Sigmoid colon (tissue), 6 donors: ENCODE measurements at regions not wholly inside any gene's neighbourhood (a gene's known extent, or its start where the extent isn't known, plus 50 kb on each side); places are given as distances from the start of the nearest gene placed in this dataset.

Experiments used
- DNase-seq: peaks from one replicate; pipeline ENCODE4 v3.0.0-alpha.2; 2019
- H3K27ac ChIP-seq, 4 donors: fragments of 200-600 bp; sonication (generic); one replicate each; pipeline ENCODE4 v1.5.1; 2016 to 2019; ENCODE audit warnings: mild to moderate bottlenecking in 1 of 4
- H3K27me3 ChIP-seq, 3 donors: fragments of 200-600 bp; sonication (generic); one replicate each; pipeline ENCODE4 v1.5.1; 2019; ENCODE audit warnings: mild to moderate bottlenecking in 1 of 3
- H3K36me3 ChIP-seq, 4 donors: fragments of 200-600 bp; sonication (generic); one replicate each; pipeline ENCODE4 v1.5.1; 2016 to 2019
- H3K4me1 ChIP-seq, 4 donors: fragments of 200-600 bp; sonication (generic); one replicate each; pipeline ENCODE4 v1.5.1; 2017 to 2019
- H3K4me3 ChIP-seq, 4 donors: fragments of 200-600 bp; sonication (generic); one replicate each; pipeline ENCODE4 v1.5.1; 2017 to 2019; ENCODE audit warnings: mild to moderate bottlenecking in 2 of 4, moderate library complexity in 1 of 4
- H3K9me3 ChIP-seq, 4 donors: fragments of 200-600 bp in 3 of 4; sonication (generic) in 3 of 4; one replicate each; pipeline versions ENCODE4 v1.5.1 to v1.6.1; 2013 to 2019
- EP300 ChIP-seq, 4 donors: sonication (generic); formaldehyde crosslinking; IDR thresholded peaks; one replicate each; pipeline ENCODE4 v1.6.1; 2017; ENCODE audit warnings: antibody characterized with exemption in 4 of 4
- POLR2A ChIP-seq, 2 donors: fragments of 450-650 bp; IDR thresholded peaks; one replicate each; pipeline ENCODE4 v1.6.1; 2016; ENCODE audit warnings: antibody characterized with exemption in 2 of 2, mild to moderate bottlenecking in 2 of 2, moderate library complexity in 2 of 2
- POLR2AphosphoS5 ChIP-seq, 4 donors: sonication (generic); formaldehyde crosslinking; IDR thresholded peaks; one replicate each; pipeline ENCODE4 v1.6.1; 2017; ENCODE audit warnings: antibody characterized with exemption in 4 of 4
- WGBS, 2 donors: extraction: QIAGEN DNeasy Blood & Tissue Kit; methylation state at CpG; one replicate each; pipeline ENCODE4 v1.1.7; 2013; 5-methylcytosine and 5-hydroxymethylcytosine counted together
- intact Hi-C: fragments of 100-400 bp; cut with DNase I; formaldehyde crosslinking; loops from one replicate; pipeline ENCODE4 v1.15.1; 2023
- TF ChIP-seq, protein P1 (sequence below), 4 experiments: fragments of 450-650 bp in 3 of 4; fragments of 200-600 bp in 1 of 4; IDR thresholded peaks; one replicate each; pipeline ENCODE4 v1.5.1; 2016 to 2019; ENCODE audit warnings: antibody characterized with exemption in 4 of 4, mild to moderate bottlenecking in 3 of 4, moderate library complexity in 2 of 4
- donor health status: healthy with polysubstance abuse.
- donor health status: healthy.

GRCh38 chr1:194056169-194056568 is 869.8 kb upstream of the B3GALT2 start:
- Histone ChIP-seq H3K27me3 (no peaks in the 10 kb centered on the region), H3K9me3 (no peaks in the 10 kb centered on the region), H3K27ac (no peak overlapping the region), H3K36me3 (no peaks in the 10 kb centered on the region), H3K4me3 (no peak overlapping the region), H3K4me1 (peaks cover 0 to 10% (median 8%) of the 10 kb centered on the region in 4 donors)
- WGBS, 2 donors: 72 to 91% methylated on average over 2 of the region's 2 CpGs
- intact Hi-C loops: no loop called here
- DNase-seq: no peak
- TF ChIP-seq EP300 (IDR thresholded peaks at IDR 0.05) (no peak), POLR2A (IDR thresholded peaks at IDR 0.05) (no peak), POLR2AphosphoS5 (IDR thresholded peaks at IDR 0.05) (no peak)
- TF ChIP-seq, protein P1, sequence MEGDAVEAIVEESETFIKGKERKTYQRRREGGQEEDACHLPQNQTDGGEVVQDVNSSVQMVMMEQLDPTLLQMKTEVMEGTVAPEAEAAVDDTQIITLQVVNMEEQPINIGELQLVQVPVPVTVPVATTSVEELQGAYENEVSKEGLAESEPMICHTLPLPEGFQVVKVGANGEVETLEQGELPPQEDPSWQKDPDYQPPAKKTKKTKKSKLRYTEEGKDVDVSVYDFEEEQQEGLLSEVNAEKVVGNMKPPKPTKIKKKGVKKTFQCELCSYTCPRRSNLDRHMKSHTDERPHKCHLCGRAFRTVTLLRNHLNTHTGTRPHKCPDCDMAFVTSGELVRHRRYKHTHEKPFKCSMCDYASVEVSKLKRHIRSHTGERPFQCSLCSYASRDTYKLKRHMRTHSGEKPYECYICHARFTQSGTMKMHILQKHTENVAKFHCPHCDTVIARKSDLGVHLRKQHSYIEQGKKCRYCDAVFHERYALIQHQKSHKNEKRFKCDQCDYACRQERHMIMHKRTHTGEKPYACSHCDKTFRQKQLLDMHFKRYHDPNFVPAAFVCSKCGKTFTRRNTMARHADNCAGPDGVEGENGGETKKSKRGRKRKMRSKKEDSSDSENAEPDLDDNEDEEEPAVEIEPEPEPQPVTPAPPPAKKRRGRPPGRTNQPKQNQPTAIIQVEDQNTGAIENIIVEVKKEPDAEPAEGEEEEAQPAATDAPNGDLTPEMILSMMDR (IDR thresholded peaks at IDR 0.05): no peak

- Histone ChIP-seq H3K27me3 (no peaks in the 10 kb centered on the region), H3K4me1 (peaks cover 0 to 10% (median 8%) of the 10 kb centered on the region in 4 donors), H3K36me3 (no peaks in the 10 kb centered on the region), H3K9me3 (no peaks in the 10 kb centered on the region), H3K4me3 (no peak overlapping the region), H3K27ac (no peak overlapping the region)
- 51 to 77% methylated on average over 1 of the region's 1 CpG for WGBS, 2 donors
- TF ChIP-seq POLR2A (IDR thresholded peaks at IDR 0.05) (no peak), EP300 (IDR thresholded peaks at IDR 0.05) (no peak), POLR2AphosphoS5 (IDR thresholded peaks at IDR 0.05) (no peak)
- TF ChIP-seq, protein P1 (IDR thresholded peaks at IDR 0.05): no peak
- intact Hi-C loops: no loop called here
- no peak for DNase-seq
Measured at GRCh38 chr1:194055536-194055935, 869.1 kb upstream of the B3GALT2 start.

DNA sequence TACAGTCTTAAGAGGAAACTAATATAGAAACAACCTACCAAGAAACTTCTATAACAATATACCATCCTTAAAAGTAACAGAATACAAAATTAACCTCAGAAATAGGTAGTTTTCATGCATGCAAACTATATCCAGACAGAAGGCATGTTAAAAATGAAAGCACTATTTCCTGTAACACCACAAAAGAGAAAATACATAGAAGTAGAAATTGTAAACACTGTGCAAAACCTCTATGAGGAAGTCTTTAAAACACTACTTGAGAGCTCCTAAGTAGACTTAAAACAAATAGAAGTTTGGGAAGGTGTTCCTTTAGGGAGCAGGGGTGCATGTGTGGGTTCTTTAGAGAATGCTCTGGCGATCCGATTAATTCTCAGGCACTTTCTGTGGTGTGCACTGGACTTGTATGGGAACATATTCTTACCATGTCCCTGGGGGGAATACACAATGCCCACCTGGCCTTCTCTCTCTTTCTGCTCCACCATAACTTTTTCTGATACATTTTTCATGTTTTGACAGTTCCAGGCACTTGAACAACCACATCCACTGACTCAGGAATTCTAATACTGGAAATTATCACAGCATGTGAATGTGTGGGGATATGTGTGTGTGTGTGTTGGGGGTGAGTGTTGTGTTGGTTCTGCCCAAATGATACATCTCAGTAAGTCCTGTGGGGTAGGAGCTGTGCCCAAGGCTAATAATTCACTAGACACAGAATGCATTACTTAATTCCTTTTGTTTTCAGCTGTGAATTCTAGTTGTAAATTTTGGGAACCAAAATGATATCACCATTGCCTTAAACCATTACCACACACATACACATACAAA is 866.3 kb upstream of the B3GALT2 start:
- TF ChIP-seq POLR2AphosphoS5 (IDR thresholded peaks at IDR 0.05): no peak
- TF ChIP-seq, protein P1 (IDR thresholded peaks at IDR 0.05): no peak
- TF ChIP-seq EP300 (IDR thresholded peaks at IDR 0.05): no peak
- TF ChIP-seq POLR2A (IDR thresholded peaks at IDR 0.05): no peak
- DNase-seq: no peak
- no peak overlapping the region for H3K4me3 ChIP-seq
- WGBS, 2 donors: 88% methylated on average over 2 of the region's 2 CpGs
- H3K4me1 ChIP-seq: peaks cover 0 to 10% (median 8%) of the 10 kb centered on the region in 4 donors
- H3K27me3 ChIP-seq: no peaks in the 10 kb centered on the region
- H3K36me3 ChIP-seq: no peaks in the 10 kb centered on the region
- intact Hi-C loops: no loop called here
- no peak overlapping the region for H3K27ac ChIP-seq
- no peaks in the 10 kb centered on the region for H3K9me3 ChIP-seq

DNA sequence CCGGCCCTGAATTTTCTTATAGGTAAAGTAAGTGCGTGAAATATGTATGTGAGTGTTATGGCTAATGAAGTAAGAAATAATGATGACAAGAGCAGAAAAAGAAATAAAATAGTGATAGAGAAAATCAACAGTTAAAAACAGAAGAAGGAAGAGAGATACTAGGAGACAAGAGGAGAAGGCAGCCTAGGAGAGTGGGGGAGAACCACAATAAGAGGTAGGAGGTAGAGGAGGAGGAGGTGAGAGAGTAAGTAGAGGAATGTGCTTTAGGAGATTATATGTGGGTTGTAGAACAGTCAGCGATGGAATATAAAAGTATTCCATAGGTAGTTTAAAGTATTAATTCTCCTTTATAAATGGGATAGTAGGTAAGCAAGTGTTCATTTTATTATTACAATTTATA is 861.5 kb upstream of the B3GALT2 start:
- intact Hi-C loops: no loop called here

More for the DNA sequence above, 861.5 kb upstream of the B3GALT2 start:
- DNase-seq: no peak
- Histone ChIP-seq H3K27ac (no peak overlapping the region), H3K4me3 (no peak overlapping the region), H3K4me1 (peaks cover 0 to 12% (median 0%) of the 10 kb centered on the region in 4 donors), H3K36me3 (no peaks in the 10 kb centered on the region), H3K27me3 (no peaks in the 10 kb centered on the region), H3K9me3 (no peaks in the 10 kb centered on the region)
- TF ChIP-seq POLR2AphosphoS5 (IDR thresholded peaks at IDR 0.05) (no peak), EP300 (IDR thresholded peaks at IDR 0.05) (no peak), POLR2A (IDR thresholded peaks at IDR 0.05) (no peak)
- TF ChIP-seq, protein P1 (IDR thresholded peaks at IDR 0.05): no peak
- WGBS, 2 donors: 64 to 65% methylated on average over 3 of the region's 3 CpGs
